ENCODE measurements at regions not wholly inside any gene's neighbourhood (a gene's known extent, or its start where the extent isn't known, plus 50 kb on each side); places are given as distances from the start of the nearest gene placed in this dataset.

GRCh38 chr11:103649401-103649895, 387.0 kb upstream of the DDI1 start:
- no peak for TF ChIP-seq GATA2 (IDR thresholded peaks at IDR 0.05; ENCODE audit: low read depth, low read length)
- no peak for TF ChIP-seq GATA3 (IDR thresholded peaks at IDR 0.05; ENCODE audit: low read depth, low read length)
